ENCODE measurements at regions not wholly inside any gene's neighbourhood (a gene's known extent, or its start where the extent isn't known, plus 50 kb on each side); places are given as distances from the start of the nearest gene placed in this dataset.
"Not testable (repeated sequence)": the region's sequence is repeated elsewhere in the genome, so short reads cannot be mapped to it uniquely, and the experiment has no call there.

DNA sequence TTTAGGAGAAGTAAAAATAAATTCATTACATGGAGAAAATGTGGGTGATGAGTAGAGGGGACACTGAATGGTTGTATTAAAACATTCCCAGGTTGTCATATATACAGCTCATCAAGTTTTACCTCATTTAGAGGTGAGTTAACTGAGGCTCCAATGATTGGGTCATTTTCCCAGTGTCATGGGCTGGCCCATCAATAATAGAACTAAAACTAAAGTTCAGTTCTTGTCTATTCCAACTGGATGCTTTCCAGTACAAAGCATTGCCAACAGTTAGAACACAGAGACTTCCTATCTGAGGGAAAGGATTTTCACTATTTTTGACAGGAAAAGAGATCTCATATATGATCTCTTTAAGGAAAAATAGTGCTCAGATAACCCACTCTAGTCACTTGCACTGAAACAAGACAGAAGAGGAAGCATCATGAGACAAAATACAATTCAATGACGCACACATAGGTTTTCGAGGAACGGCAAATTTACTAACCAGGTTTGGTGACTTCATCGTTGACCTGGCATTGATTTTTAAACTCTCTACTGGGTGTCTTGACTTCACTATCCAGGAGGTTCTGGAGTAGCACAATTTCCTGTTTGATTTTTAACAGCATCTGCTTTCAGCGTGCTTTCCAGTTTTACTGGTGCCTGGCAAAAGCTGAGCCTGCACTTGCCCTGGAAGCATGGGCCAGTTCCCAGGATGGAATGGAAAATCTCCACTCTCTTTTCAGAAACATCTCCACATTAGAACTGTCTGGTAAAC, 195.5 kb upstream of the FBXL4 start (continued):
- TF ChIP-seq, protein P1, sequence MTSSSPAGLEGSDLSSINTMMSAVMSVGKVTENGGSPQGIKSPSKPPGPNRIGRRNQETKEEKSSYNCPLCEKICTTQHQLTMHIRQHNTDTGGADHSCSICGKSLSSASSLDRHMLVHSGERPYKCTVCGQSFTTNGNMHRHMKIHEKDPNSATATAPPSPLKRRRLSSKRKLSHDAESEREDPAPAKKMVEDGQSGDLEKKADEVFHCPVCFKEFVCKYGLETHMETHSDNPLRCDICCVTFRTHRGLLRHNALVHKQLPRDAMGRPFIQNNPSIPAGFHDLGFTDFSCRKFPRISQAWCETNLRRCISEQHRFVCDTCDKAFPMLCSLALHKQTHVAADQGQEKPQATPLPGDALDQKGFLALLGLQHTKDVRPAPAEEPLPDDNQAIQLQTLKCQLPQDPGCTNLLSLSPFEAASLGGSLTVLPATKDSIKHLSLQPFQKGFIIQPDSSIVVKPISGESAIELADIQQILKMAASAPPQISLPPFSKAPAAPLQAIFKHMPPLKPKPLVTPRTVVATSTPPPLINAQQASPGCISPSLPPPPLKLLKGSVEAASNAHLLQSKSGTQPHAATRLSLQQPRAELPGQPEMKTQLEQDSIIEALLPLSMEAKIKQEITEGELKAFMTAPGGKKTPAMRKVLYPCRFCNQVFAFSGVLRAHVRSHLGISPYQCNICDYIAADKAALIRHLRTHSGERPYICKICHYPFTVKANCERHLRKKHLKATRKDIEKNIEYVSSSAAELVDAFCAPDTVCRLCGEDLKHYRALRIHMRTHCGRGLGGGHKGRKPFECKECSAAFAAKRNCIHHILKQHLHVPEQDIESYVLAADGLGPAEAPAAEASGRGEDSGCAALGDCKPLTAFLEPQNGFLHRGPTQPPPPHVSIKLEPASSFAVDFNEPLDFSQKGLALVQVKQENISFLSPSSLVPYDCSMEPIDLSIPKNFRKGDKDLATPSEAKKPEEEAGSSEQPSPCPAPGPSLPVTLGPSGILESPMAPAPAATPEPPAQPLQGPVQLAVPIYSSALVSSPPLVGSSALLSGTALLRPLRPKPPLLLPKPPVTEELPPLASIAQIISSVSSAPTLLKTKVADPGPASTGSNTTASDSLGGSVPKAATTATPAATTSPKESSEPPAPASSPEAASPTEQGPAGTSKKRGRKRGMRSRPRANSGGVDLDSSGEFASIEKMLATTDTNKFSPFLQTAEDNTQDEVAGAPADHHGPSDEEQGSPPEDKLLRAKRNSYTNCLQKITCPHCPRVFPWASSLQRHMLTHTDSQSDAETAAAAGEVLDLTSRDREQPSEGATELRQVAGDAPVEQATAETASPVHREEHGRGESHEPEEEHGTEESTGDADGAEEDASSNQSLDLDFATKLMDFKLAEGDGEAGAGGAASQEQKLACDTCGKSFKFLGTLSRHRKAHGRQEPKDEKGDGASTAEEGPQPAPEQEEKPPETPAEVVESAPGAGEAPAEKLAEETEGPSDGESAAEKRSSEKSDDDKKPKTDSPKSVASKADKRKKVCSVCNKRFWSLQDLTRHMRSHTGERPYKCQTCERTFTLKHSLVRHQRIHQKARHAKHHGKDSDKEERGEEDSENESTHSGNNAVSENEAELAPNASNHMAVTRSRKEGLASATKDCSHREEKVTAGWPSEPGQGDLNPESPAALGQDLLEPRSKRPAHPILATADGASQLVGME (CRISPR knock-in tag; IDR thresholded peaks at IDR 0.05) = no peak
- TF ChIP-seq TAL1 (IDR thresholded peaks at IDR 0.05) (no peak), CBX8 (IDR thresholded peaks at IDR 0.05; ENCODE audit: borderline replicate concordance, extremely low read depth, low read depth, low read length, poor library complexity, severe bottlenecking) (no peak), RBFOX2 (IDR thresholded peaks at IDR 0.05; ENCODE audit: low read depth, low read length) (no peak), ELF1 (tag; IDR thresholded peaks at IDR 0.05) (no peak), PPARD (CRISPR knock-in tag; IDR thresholded peaks at IDR 0.05) (no peak), MYC (IDR thresholded peaks at IDR 0.05; ENCODE audit: low read depth, low read length) (no peak), MYC (CRISPR knock-in tag; IDR thresholded peaks at IDR 0.05; ENCODE audit: borderline replicate concordance, low read depth) (no peak), PTTG1 (tag; IDR thresholded peaks at IDR 0.05; ENCODE audit: low read depth) (no peak), RBM34 (IDR thresholded peaks at IDR 0.05; ENCODE audit: borderline replicate concordance, insufficient read depth, low read length) (no peak), KAT8 (IDR thresholded peaks at IDR 0.05; ENCODE audit: low read depth) (no peak)
- TF ChIP-seq, protein P2, sequence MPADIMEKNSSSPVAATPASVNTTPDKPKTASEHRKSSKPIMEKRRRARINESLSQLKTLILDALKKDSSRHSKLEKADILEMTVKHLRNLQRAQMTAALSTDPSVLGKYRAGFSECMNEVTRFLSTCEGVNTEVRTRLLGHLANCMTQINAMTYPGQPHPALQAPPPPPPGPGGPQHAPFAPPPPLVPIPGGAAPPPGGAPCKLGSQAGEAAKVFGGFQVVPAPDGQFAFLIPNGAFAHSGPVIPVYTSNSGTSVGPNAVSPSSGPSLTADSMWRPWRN (IDR thresholded peaks at IDR 0.05; ENCODE audit: low read depth) = no peak

DNA sequence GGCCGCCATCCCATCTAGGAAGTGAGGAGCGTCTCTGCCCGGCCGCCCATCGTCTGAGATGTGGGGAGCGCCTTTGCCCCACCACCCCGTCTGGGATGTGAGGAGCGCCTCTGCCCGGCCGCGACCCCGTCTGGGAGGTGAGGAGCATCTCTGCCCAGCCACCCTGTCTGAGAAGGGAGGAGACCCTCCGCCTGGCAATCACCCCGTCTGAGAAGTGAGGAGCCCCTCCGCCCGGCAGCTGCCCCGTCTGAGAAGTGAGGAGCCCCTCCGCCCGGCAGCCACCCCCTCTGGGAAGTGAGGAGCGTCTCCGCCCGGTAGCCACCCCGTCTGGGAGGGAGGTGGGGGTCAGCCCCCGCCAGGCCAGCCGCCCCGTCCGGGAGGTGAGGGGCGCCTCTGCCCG, 194.2 kb upstream of the FBXL4 start:
- DNase-seq (ENCODE audit: extremely low read depth in 1 of 4, low spot score in 3 of 4); H3K4me2 ChIP-seq (ENCODE audit: insufficient read depth, low read length); in situ Hi-C loops (cut with MboI); H3K9ac ChIP-seq (ENCODE audit: insufficient read depth in 1 of 2, low read depth in 2 of 2, low read length in 2 of 2); H3K9me3 ChIP-seq (replicated peaks; ENCODE audit: control insufficient read depth, insufficient read depth, low read depth, low read length); CTCF ChIA-PET (ENCODE audit: low intra/inter-chr PET ratio); FAIRE-seq; ATAC-seq; H3K9me1 ChIP-seq (ENCODE audit: control insufficient read depth, insufficient read depth, low read length); H3K4me3 ChIP-seq; POLR2A ChIA-PET; H3K27ac ChIP-seq (ENCODE audit: extremely low read depth, low read depth, low read length); BruUV-seq (replicated peaks); H3K27me3 ChIP-seq (ENCODE audit: control insufficient read depth in 2 of 2, insufficient read depth in 2 of 2, low read length in 2 of 2); H2AFZ ChIP-seq (ENCODE audit: low read depth, low read length); intact Hi-C loops (cut with micrococcal nuclease); H3K79me2 ChIP-seq (ENCODE audit: control insufficient read depth, insufficient read depth, low read length); H3K4me1 ChIP-seq (replicated peaks in 1 of 2; ENCODE audit: control insufficient read depth in 2 of 2, insufficient read depth in 2 of 2, low read length in 2 of 2); H3K36me3 ChIP-seq (ENCODE audit: control insufficient read depth, insufficient read depth, low read length); H4K20me1 ChIP-seq (replicated peaks; ENCODE audit: control insufficient read depth, insufficient read depth, low read length): not testable (repeated sequence)
- WGBS (ENCODE audit: insufficient coverage, low coverage, missing lambda C conversion rate) = 3% methylated on average over 8 of the region's 29 CpGs

All from K562 (cell line).